Lower leg skin (tissue), 4 donors: ENCODE measurements at regions not wholly inside any gene's neighbourhood (a gene's known extent, or its start where the extent isn't known, plus 50 kb on each side); places are given as distances from the start of the nearest gene placed in this dataset.

Source experiments
- DNase-seq, 2 donors: peaks; one replicate each; pipeline ENCODE4 v3.0.0-alpha.2; 2019; ENCODE audit warnings: low spot score in 2 of 2
- H3K4me3 ChIP-seq: fragments of 200-600 bp; sonication (generic); 2 replicates; pipeline ENCODE4 v1.5.1; 2017; ENCODE audit warnings: mild to moderate bottlenecking, low read depth; ENCODE audit not compliant: poor library complexity, severe bottlenecking
- CTCF ChIP-seq, 3 donors: fragments of 450-650 bp; IDR thresholded peaks; one replicate each; pipeline ENCODE4 v1.5.1; 2016; ENCODE audit warnings: antibody characterized with exemption in 3 of 3, mild to moderate bottlenecking in 3 of 3, moderate library complexity in 2 of 3
- POLR2A ChIP-seq, 2 donors: fragments of 450-650 bp; IDR thresholded peaks; one replicate each; pipeline ENCODE4 v1.6.1; 2016 to 2017; ENCODE audit warnings: antibody characterized with exemption in 2 of 2, mild to moderate bottlenecking in 1 of 2, moderate library complexity in 1 of 2
- WGBS, 2 donors: methylation state at CpG; one replicate each; pipeline ENCODE4 v1.1.5; 2018; 5-methylcytosine and 5-hydroxymethylcytosine counted together
- intact Hi-C: fragments of 100-400 bp; cut with DNase I; formaldehyde crosslinking; loops from one replicate; pipeline ENCODE4 v1.15.0; 2023; ENCODE audit warnings: low total_unique reads

- WGBS, 2 donors, result 81 to 89% methylated on average over 4 of the region's 4 CpGs
- no peak overlapping the region for H3K4me3 ChIP-seq
- intact Hi-C loops, result no loop called here
- no peak for TF ChIP-seq CTCF (IDR thresholded peaks at IDR 0.05)
- TF ChIP-seq POLR2A (IDR thresholded peaks at IDR 0.05), result no peak
- no peak for DNase-seq
Observed at GRCh38 chr10:2137549-2138174, 400.3 kb upstream of the ADARB2 start.

DNA sequence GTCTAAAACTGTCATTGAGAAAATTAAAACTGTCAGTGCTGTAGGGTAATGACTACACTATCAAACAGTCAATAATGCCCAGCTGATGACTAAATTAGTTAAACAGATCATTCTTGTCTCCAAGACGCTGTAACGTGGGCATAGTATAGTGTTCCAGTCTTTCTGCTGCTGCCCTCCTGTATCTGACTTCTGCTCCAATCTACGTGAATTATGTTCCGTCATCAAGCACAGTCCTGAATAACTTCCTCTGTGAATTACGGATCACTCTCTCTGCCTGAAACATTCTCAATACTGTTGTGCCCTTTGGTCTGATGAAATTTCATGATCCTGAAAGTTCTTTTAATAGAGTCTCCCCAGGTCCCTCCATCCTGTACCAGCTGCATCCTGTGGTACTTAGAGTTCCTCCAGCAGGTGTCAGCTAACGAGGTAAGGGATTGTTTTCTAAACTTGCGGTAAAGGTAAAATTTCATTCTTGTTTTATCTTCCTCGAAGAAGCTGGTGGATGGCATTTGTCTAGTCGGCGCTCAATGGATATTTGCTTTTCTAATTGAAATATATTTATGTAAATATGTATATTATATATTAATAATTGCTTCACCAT, 393.5 kb upstream of the ADARB2 start:
- TF ChIP-seq POLR2A (IDR thresholded peaks at IDR 0.05), result no peak
- TF ChIP-seq CTCF (IDR thresholded peaks at IDR 0.05), result no peak
- intact Hi-C loops, result no loop called here
- no peak overlapping the region for H3K4me3 ChIP-seq
- DNase-seq, result no peak
- WGBS, 2 donors, result 74 to 77% methylated on average over 10 of the region's 10 CpGs

DNA sequence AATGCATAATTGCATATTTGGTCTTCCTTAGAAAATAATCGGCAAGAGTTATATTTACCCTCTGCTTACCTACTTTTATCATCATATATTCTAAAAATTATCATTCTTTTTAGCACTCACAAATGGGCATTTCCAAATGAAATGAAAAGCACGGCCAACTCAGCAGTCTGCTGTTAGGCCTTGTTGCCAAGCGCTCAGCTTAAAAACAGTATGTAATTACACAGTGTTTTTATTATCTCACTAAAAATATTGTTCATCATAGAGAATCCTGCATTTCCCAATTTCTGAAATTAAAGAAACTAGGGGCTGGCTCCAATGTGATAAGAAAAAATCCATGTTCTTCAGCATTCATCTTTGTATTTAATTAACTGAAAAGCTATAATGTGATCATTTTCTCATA, 391.7 kb upstream of the ADARB2 start:
- TF ChIP-seq POLR2A (IDR thresholded peaks at IDR 0.05), result no peak
- TF ChIP-seq CTCF (IDR thresholded peaks at IDR 0.05), result no peak
- intact Hi-C loops, result no loop called here
- 88 to 90% methylated on average over 3 of the region's 3 CpGs for WGBS, 2 donors
- H3K4me3 ChIP-seq, result no peak overlapping the region
- DNase-seq, result no peak

GRCh38 chr10:2124135-2124534, 386.8 kb upstream of the ADARB2 start:
- DNase-seq, result no peak
- TF ChIP-seq POLR2A (IDR thresholded peaks at IDR 0.05) (no peak), CTCF (IDR thresholded peaks at IDR 0.05) (no peak)
- intact Hi-C loops, result no loop called here
- H3K4me3 ChIP-seq, result no peak overlapping the region
- 54 to 56% methylated on average over 11 of the region's 11 CpGs for WGBS, 2 donors

- WGBS, 2 donors, result 43 to 54% methylated on average over 8 of the region's 8 CpGs
- DNase-seq, result no peak
- TF ChIP-seq POLR2A (IDR thresholded peaks at IDR 0.05) (no peak), CTCF (IDR thresholded peaks at IDR 0.05) (no peak)
- H3K4me3 ChIP-seq, result no peak overlapping the region
- intact Hi-C loops, result no loop called here
Observed at GRCh38 chr10:2122431-2123124, 385.3 kb upstream of the ADARB2 start.
